ENCODE measurements at regions not wholly inside any gene's neighbourhood (a gene's known extent, or its start where the extent isn't known, plus 50 kb on each side); places are given as distances from the start of the nearest gene placed in this dataset.

DNA sequence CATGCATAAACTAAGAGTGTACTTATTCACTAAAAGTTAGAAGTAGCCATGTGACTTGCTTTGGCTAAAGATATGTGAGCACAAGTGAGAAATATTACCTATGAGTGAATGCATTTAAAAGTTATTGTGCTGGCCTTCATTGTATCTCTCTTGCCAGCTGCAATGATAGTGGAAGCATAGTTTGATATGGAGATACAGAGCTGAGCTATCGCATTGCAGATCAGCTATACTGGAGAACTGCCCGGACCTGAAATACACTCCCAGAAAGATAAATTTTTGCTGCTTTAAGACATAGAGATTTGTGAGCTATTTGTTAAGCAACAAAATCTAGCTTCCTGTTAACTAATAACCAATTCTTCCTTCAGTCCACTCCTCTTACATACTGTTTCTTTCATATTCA lies 571.1 kb downstream of the CPS1 start:
- Histone ChIP-seq H3K9ac (ENCODE audit: low read length) (no peak overlapping the region), H3K9me3 (ENCODE audit: control insufficient read depth in 1 of 2, insufficient read depth in 1 of 2, low read depth in 1 of 2, low read length in 2 of 2) (no peaks in the 10 kb centered on the region), H3K36me3 (ENCODE audit: control insufficient read depth in 1 of 2, insufficient read depth in 2 of 2, low read length in 2 of 2) (no peaks in the 10 kb centered on the region), H3K4me2 (ENCODE audit: low read length) (no peak overlapping the region), H3K4me1 (ENCODE audit: control insufficient read depth in 1 of 2, insufficient read depth in 2 of 2, low read length in 2 of 2) (no peaks in the 10 kb centered on the region), H3K79me2 (ENCODE audit: insufficient read depth, low read length) (no peaks in the 10 kb centered on the region), H3K4me3 (replicated peaks in 1 of 2; ENCODE audit: low read depth in 1 of 2, low read length in 2 of 2) (no peak overlapping the region), H3K27ac (ENCODE audit: low read depth, low read length) (no peak overlapping the region), H4K20me1 (ENCODE audit: insufficient read depth) (no peaks in the 10 kb centered on the region), H2AFZ (ENCODE audit: low read depth, low read length, poor library complexity, severe bottlenecking) (no peak overlapping the region), H3K27me3 (ENCODE audit: insufficient read depth, low read length) (no peaks in the 10 kb centered on the region), H3K9me2 (ENCODE audit: insufficient read depth) (no peaks in the 10 kb centered on the region)
- RAD21 ChIA-PET (ENCODE audit: low non-redundant PET in 1 of 2, low total read pairs in 2 of 2, uncharacterized antibody in 2 of 2, unreplicated experiment in 2 of 2) = no interaction called here
- intact Hi-C loops (cut with micrococcal nuclease) = no loop called here
- ATAC-seq = no peak
- no peak for TF ChIP-seq SP1 (IDR thresholded peaks at IDR 0.05; ENCODE audit: low read depth)
- no peak for TF ChIP-seq EGR1 (IDR thresholded peaks at IDR 0.05; ENCODE audit: low read depth)
- no peak for TF ChIP-seq CEBPB (IDR thresholded peaks at IDR 0.05; ENCODE audit: low read depth)
- no peak for TF ChIP-seq JUND (IDR thresholded peaks at IDR 0.05)
- no TSS peak for BruUV-seq (replicated peaks)
- POLR2A ChIA-PET = no interaction called here
- CTCF ChIA-PET = no interaction called here
- DNase-seq (ENCODE audit: low read depth, low spot score) = no peak

DNA sequence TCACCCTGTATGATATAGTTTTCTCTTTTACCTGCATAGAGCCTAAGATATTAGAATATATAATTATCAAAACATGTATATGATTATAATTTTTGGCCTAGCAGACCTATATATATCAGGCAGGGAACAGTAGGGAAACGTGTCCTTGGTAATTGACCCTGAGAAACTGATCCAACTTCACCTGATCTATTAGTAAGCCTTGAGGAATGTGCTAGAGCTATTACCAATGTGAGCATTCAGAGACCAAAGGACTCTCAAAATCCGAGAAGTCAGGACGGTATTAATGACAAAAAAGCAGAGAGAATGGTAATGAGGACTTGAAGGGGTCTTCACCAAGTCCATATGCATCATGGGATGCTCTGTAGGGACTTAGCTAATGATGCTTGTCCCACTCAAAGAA lies 571.9 kb downstream of the CPS1 start:
- H3K36me3 ChIP-seq (ENCODE audit: control insufficient read depth in 1 of 2, insufficient read depth in 2 of 2, low read length in 2 of 2) = no peaks in the 10 kb centered on the region
- no peaks in the 10 kb centered on the region for H4K20me1 ChIP-seq (ENCODE audit: insufficient read depth)
- DNase-seq (ENCODE audit: low read depth, low spot score) (no peak), ATAC-seq (no peak; the same call in 1 of the 2 replicates)
- H3K27me3 ChIP-seq (ENCODE audit: insufficient read depth, low read length) = no peaks in the 10 kb centered on the region
- no peaks in the 10 kb centered on the region for H3K79me2 ChIP-seq (ENCODE audit: insufficient read depth, low read length)
- H3K27ac ChIP-seq (ENCODE audit: low read depth, low read length) = no peak overlapping the region
- BruUV-seq (replicated peaks) = no TSS peak
- intact Hi-C loops (cut with micrococcal nuclease) = no loop called here
- H3K9me2 ChIP-seq (ENCODE audit: insufficient read depth) = no peaks in the 10 kb centered on the region
- H3K4me3 ChIP-seq (replicated peaks in 1 of 2; ENCODE audit: low read depth in 1 of 2, low read length in 2 of 2) = no peak overlapping the region
- no peak overlapping the region for H3K9ac ChIP-seq (ENCODE audit: low read length)
- TF ChIP-seq EGR1 (IDR thresholded peaks at IDR 0.05; ENCODE audit: low read depth) (no peak), SRF (IDR thresholded peaks at IDR 0.05; ENCODE audit: low read depth) (no peak)
- TF ChIP-seq, protein P1, sequence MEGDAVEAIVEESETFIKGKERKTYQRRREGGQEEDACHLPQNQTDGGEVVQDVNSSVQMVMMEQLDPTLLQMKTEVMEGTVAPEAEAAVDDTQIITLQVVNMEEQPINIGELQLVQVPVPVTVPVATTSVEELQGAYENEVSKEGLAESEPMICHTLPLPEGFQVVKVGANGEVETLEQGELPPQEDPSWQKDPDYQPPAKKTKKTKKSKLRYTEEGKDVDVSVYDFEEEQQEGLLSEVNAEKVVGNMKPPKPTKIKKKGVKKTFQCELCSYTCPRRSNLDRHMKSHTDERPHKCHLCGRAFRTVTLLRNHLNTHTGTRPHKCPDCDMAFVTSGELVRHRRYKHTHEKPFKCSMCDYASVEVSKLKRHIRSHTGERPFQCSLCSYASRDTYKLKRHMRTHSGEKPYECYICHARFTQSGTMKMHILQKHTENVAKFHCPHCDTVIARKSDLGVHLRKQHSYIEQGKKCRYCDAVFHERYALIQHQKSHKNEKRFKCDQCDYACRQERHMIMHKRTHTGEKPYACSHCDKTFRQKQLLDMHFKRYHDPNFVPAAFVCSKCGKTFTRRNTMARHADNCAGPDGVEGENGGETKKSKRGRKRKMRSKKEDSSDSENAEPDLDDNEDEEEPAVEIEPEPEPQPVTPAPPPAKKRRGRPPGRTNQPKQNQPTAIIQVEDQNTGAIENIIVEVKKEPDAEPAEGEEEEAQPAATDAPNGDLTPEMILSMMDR (IDR thresholded peaks at IDR 0.05 in 2 of 3, conservative IDR thresholded peaks at IDR 0.05 in 1 of 3; ENCODE audit: borderline replicate concordance in 1 of 3, insufficient read depth in 1 of 3, low read depth in 2 of 3, low read length in 2 of 3) = no peak
- H3K9me3 ChIP-seq (ENCODE audit: control insufficient read depth in 1 of 2, insufficient read depth in 1 of 2, low read depth in 1 of 2, low read length in 2 of 2) = no peaks in the 10 kb centered on the region
- H2AFZ ChIP-seq (ENCODE audit: low read depth, low read length, poor library complexity, severe bottlenecking) = no peak overlapping the region
- no peaks in the 10 kb centered on the region; a peak in 1 of 4 replicates for H3K4me1 ChIP-seq (ENCODE audit: control insufficient read depth in 1 of 2, insufficient read depth in 2 of 2, low read length in 2 of 2)
- POLR2A ChIA-PET = no interaction called here
- no peak overlapping the region for H3K4me2 ChIP-seq (ENCODE audit: low read length)
- CTCF ChIA-PET = no interaction called here
- RAD21 ChIA-PET (ENCODE audit: low non-redundant PET in 1 of 2, low total read pairs in 2 of 2, uncharacterized antibody in 2 of 2, unreplicated experiment in 2 of 2) = no interaction called here

Measured in HCT116 (cell line).